Stimulated activated CD8-positive, alpha-beta memory T cell treated with anti-CD3 and anti-CD28 coated beads, Interleukin-15, amount 100 ng/mL, for 4 hours (primary cell): ENCODE measurements at regions not wholly inside any gene's neighbourhood (a gene's known extent, or its start where the extent isn't known, plus 50 kb on each side); places are given as distances from the start of the nearest gene placed in this dataset.

Experiments
- DNase-seq, 2 donors: peaks; one replicate each; pipeline ENCODE4 v3.0.0-alpha.2; 2020; ENCODE audit warnings: low read depth in 2 of 2

- no peak for DNase-seq
Measured at GRCh38 chr14:34021096-34021495, 70.2 kb upstream of the EGLN3 start.

GRCh38 chr14:34020014-34020413 is 69.1 kb upstream of the EGLN3 start:
- no peak for DNase-seq

GRCh38 chr14:34018564-34019244 is 67.8 kb upstream of the EGLN3 start:
- DNase-seq, result no peak

DNA sequence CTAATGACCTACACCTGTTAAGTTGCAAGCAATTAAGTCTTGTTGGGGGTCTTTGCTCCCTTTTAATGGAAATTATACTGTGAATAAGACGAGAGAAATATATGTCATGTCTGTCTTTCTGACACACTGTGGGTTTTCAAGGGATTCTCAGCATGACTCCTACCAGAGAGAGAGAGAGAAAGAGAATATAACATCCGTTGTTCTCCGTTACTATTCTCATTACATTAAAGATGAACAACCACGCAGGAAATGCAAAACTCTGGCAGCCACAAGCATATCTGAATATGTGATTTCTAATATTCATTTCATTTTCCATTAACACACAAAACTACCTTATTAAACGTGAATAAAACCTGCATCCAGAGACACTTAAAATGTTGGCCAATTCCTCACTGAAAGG is 67.3 kb upstream of the EGLN3 start:
- no peak for DNase-seq

GRCh38 chr14:34015383-34015782 is 64.5 kb upstream of the EGLN3 start:
- no peak for DNase-seq

- DNase-seq, result no peak
Measured at GRCh38 chr14:34014936-34015335, 64.1 kb upstream of the EGLN3 start.

DNA sequence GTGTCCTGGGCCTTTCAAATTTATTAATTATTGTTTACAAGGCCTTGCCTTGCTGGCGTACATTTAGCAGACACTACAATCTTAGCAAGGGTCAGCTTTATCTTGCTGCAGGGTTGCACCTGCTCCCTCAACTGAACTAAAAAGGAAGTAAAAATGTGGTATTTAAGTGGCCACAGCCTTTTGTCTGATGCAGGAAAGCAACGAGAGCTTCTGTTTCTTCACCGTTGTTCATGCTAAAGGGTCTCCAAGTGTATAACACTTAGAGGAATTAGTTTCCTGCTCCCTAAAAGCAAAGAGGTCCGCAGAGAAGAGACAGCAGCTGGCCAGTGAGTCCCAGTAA is 62.8 kb upstream of the EGLN3 start:
- DNase-seq, result no peak

DNA sequence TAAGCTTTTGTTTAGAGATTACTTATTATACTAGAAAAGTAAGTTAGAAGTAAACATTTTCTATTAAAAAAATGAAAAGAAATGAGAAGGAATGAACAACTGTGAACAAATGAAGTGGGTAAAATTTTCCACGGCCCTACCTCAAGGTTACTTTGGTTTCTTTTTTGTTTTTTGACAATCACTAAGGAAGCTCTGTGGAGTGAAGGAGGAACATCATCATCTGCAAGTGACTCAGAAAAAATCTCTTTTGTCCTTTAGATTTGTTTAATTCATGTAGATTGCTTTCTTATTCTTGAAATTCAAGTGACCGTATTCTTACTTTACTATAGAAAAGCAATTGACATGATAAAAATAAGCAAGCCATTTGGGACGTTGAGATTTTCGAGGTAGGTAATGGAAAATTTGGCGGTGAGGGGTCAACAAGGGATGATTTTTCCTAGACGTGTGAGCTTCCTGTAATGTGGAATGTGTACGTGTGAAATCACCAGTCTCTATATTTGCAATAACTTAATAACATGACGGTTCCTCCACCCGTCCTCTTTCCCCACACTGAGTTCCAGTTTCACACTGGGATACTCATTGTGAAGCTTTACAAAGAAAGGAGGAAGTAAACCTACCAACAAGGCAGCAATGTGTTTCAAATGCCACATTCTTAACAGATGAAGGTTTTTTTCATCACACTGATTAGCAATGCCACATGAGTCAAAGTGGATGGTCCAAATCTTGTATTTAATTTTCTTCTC is 62.3 kb upstream of the EGLN3 start:
- no peak for DNase-seq

- DNase-seq, result no peak
Measured at GRCh38 chr14:34012369-34012768, 61.5 kb upstream of the EGLN3 start.

GRCh38 chr14:34009956-34010355 is 59.1 kb upstream of the EGLN3 start:
- no peak for DNase-seq

- DNase-seq, result no peak
Measured at GRCh38 chr14:34007902-34008301, 57.0 kb upstream of the EGLN3 start.

GRCh38 chr14:34005901-34006300 is 55.0 kb upstream of the EGLN3 start:
- DNase-seq, result no peak

- no peak for DNase-seq
Measured at GRCh38 chr14:34004881-34005280, 54.0 kb upstream of the EGLN3 start.

- DNase-seq, result no peak
Measured at GRCh38 chr14:34003691-34004090, 52.8 kb upstream of the EGLN3 start.

- DNase-seq, result no peak
Measured at GRCh38 chr14:34003082-34003668, 52.3 kb upstream of the EGLN3 start.
